ENCODE measurements at regions not wholly inside any gene's neighbourhood (a gene's known extent, or its start where the extent isn't known, plus 50 kb on each side); places are given as distances from the start of the nearest gene placed in this dataset.

DNA sequence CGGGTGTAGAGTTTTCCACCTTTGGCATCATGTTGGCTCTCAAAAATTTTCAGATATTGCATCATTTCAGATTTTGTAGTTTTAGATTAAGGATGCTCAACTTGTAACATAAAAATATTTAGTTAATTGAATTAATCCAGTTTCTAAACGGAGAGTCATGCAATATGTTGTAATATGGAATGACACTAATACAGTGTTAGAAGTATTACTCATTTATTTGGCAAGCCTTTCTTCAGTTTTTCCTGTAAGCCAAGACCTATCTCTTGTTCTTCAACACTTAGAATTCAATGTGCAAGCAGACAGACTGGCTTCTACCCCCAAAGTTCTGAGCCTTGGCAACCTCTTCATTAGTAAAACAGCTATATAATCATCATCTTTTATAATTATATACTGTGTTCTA, 985.0 kb upstream of the GOT2 start:
- TF ChIP-seq, protein P1, sequence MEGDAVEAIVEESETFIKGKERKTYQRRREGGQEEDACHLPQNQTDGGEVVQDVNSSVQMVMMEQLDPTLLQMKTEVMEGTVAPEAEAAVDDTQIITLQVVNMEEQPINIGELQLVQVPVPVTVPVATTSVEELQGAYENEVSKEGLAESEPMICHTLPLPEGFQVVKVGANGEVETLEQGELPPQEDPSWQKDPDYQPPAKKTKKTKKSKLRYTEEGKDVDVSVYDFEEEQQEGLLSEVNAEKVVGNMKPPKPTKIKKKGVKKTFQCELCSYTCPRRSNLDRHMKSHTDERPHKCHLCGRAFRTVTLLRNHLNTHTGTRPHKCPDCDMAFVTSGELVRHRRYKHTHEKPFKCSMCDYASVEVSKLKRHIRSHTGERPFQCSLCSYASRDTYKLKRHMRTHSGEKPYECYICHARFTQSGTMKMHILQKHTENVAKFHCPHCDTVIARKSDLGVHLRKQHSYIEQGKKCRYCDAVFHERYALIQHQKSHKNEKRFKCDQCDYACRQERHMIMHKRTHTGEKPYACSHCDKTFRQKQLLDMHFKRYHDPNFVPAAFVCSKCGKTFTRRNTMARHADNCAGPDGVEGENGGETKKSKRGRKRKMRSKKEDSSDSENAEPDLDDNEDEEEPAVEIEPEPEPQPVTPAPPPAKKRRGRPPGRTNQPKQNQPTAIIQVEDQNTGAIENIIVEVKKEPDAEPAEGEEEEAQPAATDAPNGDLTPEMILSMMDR (IDR thresholded peaks at IDR 0.05): no peak
- TF ChIP-seq POLR2A (IDR thresholded peaks at IDR 0.05): no peak
